Activated naive CD4-positive, alpha-beta T cell treated with anti-CD3 and anti-CD28 coated beads, Interleukin-2, amount 10 ng/mL, durations not matched to agents 7 days and 5 days (primary cell): ENCODE measurements at regions not wholly inside any gene's neighbourhood (a gene's known extent, or its start where the extent isn't known, plus 50 kb on each side); places are given as distances from the start of the nearest gene placed in this dataset.
"Not testable (repeated sequence)": the region's sequence is repeated elsewhere in the genome, so short reads cannot be mapped to it uniquely, and the experiment has no call there.

Source experiments
- CTCF ChIA-PET: fragments of 350-600 bp; sonication (Branson Sonifier 250); formaldehyde crosslinking; loops from one replicate; lab custom pipeline; 2021; ENCODE audit warnings: antibody characterized with exemption; lab: Charles Lee
- DNase-seq: peaks from one replicate; pipeline ENCODE4 v3.0.0-alpha.2; 2020
- H3K27ac Mint-ChIP-seq: one replicate; pipeline ENCODE4 v1.8.0; 2021; ENCODE audit warnings: mild to moderate bottlenecking, moderate library complexity, mixed read lengths
- H3K27me3 Mint-ChIP-seq: one replicate; pipeline ENCODE4 v1.8.0; 2021; ENCODE audit warnings: mild to moderate bottlenecking, mixed read lengths
- H3K36me3 Mint-ChIP-seq: one replicate; pipeline ENCODE4 v1.8.0; 2021; ENCODE audit warnings: mixed read lengths
- H3K4me1 Mint-ChIP-seq: one replicate; pipeline ENCODE4 v1.8.0; 2021; ENCODE audit warnings: mixed read lengths
- H3K4me3 Mint-ChIP-seq: one replicate; pipeline ENCODE4 v1.8.0; 2021; ENCODE audit warnings: mild to moderate bottlenecking, moderate library complexity, mixed read lengths
- H3K9me3 Mint-ChIP-seq: one replicate; pipeline ENCODE4 v1.8.0; 2021; ENCODE audit warnings: mixed read lengths

DNA sequence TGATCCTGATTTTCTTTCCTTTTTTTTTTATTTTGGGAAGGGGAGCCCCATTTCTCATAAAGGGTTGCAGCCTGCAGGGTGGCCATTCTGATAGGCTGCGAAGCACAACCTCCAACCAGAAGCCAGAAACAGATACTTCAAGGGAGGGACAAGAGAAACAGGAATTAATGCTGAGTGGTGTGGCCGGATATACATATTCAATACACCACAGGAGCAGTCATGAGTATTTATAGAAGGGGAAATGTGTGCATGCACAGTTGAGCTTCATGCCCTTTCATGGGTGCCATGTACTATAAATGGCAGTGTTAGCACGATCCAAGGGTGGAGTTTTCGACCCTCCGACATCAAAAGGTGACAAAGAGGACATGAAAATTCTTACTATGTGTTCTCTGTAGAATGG is 320.8 kb downstream of the CBLN1 start:
- no peak for DNase-seq
- CTCF ChIA-PET, result no interaction called here
- Mint-ChIP-seq H3K27me3 (no peaks in the 10 kb centered on the region), H3K36me3 (no peaks in the 10 kb centered on the region), H3K9me3 (peaks cover 2% of the 10 kb centered on the region), H3K4me3 (no peak overlapping the region), H3K27ac (no peak overlapping the region), H3K4me1 (no peaks in the 10 kb centered on the region)

DNA sequence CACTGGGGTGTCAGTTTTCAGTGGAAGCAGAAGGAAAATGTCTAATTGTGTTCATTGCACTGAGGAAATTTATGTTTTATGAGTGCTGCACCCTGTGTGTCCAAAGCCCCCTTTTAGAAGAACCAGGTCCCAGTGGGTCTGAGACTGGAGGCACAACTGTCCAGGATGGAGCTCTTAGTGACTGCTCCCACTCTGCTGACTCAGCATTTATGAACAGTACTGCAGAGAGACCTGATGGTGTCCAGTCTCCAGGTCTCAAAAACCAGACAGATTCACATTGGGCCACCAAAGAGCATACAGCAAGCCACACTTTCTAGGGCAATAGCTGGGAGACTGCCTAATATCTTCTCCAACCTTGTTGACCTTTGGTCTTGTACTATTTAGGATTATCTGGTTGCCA is 321.9 kb downstream of the CBLN1 start:
- Mint-ChIP-seq H3K4me3 (no peak overlapping the region), H3K4me1 (no peaks in the 10 kb centered on the region), H3K27ac (no peak overlapping the region), H3K27me3 (no peaks in the 10 kb centered on the region), H3K36me3 (no peaks in the 10 kb centered on the region), H3K9me3 (peaks cover 2% of the 10 kb centered on the region)
- no peak for DNase-seq
- CTCF ChIA-PET, result no interaction called here

- no peaks in the 10 kb centered on the region for H3K36me3 Mint-ChIP-seq
- CTCF ChIA-PET, result no interaction called here
- no peak overlapping the region for H3K4me3 Mint-ChIP-seq
- no peaks in the 10 kb centered on the region for H3K27me3 Mint-ChIP-seq
- H3K27ac Mint-ChIP-seq, result no peak overlapping the region
- no peaks in the 10 kb centered on the region for H3K4me1 Mint-ChIP-seq
- H3K9me3 Mint-ChIP-seq, result peaks cover 2% of the 10 kb centered on the region
- DNase-seq, result no peak
These were observed 322.4 kb downstream of the CBLN1 start for GRCh38 chr16:48959204-48959603.

DNA sequence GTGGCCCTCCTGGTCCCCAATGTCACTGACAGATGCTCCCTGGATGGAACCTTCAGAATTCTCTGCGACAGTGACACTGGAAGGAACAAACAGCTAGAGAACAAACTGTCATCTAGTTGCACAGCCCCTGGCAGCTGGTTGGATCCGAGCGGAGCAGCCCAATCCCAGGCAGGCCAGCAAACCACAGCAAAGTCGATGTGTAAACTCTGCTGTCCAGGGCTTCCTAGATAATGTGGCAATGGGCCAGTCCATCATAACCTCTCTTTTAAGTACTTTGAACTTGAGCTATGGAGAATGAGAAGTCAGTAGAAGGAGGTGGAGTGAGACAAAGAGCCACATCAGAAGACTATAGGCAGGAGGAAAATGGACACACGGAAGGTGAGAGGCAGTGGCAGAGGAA is 323.0 kb downstream of the CBLN1 start:
- Mint-ChIP-seq H3K27me3 (no peaks in the 10 kb centered on the region), H3K27ac (no peak overlapping the region), H3K36me3 (no peaks in the 10 kb centered on the region), H3K4me1 (no peaks in the 10 kb centered on the region), H3K9me3 (peaks cover 2% of the 10 kb centered on the region), H3K4me3 (no peak overlapping the region)
- no peak for DNase-seq
- CTCF ChIA-PET, result no interaction called here

GRCh38 chr16:48956620-48957019 is 325.0 kb downstream of the CBLN1 start:
- Mint-ChIP-seq H3K4me3 (no peak overlapping the region), H3K36me3 (no peaks in the 10 kb centered on the region), H3K27ac (no peak overlapping the region), H3K27me3 (no peaks in the 10 kb centered on the region), H3K9me3 (peaks cover 2% of the 10 kb centered on the region), H3K4me1 (no peaks in the 10 kb centered on the region)
- CTCF ChIA-PET, result no interaction called here
- DNase-seq, result no peak

DNA sequence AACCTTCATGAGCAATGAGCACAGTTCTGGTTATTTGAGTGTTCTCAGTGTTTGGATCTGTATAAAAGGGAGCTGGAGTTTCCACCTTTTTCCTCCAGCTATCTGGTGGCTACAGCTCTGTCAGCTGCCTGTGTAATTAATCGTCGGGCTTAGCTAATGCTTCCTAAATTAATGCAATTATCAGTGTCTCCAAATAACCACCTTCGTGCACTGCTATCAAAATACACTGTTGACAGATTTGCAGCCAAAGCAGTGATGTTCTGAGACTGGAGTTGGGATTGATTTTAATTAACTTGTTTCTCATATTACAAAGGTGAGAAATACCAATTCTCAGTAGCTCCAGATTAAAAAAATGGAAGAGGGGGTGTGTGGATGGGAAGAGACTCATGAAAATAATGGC is 325.8 kb downstream of the CBLN1 start:
- CTCF ChIA-PET, result no interaction called here
- Mint-ChIP-seq H3K36me3 (no peaks in the 10 kb centered on the region), H3K27me3 (no peaks in the 10 kb centered on the region), H3K9me3 (peaks cover 2% of the 10 kb centered on the region), H3K4me3 (no peak overlapping the region), H3K4me1 (no peaks in the 10 kb centered on the region), H3K27ac (no peak overlapping the region)
- DNase-seq, result no peak

- H3K36me3 Mint-ChIP-seq, DNase-seq, H3K4me1 Mint-ChIP-seq, CTCF ChIA-PET, H3K9me3 Mint-ChIP-seq, H3K27me3 Mint-ChIP-seq, H3K27ac Mint-ChIP-seq, H3K4me3 Mint-ChIP-seq: not testable (repeated sequence)
These were observed 330.0 kb downstream of the CBLN1 start for GRCh38 chr16:48951621-48952125.

DNA sequence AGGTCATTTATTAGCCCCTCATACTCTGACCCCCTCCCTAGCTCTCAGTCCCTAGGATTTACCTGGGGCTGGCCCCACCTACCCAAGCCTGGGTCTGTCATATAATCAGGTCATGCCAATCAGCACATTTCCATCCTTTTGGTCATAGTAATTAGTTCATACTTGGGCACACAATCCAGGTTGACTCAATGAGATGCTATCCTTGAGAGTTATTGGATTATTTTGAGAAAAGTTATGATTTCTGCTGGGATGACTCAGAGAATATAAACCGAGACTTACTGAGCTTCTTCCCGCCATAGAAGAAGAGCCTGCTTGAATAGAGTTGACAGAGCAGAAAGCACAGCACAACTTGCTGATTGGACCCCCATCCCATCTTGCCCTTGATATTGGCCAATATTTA is 331.5 kb downstream of the CBLN1 start:
- Mint-ChIP-seq H3K4me1 (no peaks in the 10 kb centered on the region), H3K27ac (no peak overlapping the region), H3K9me3 (peaks cover 9% of the 10 kb centered on the region), H3K4me3 (no peak overlapping the region), H3K27me3 (no peaks in the 10 kb centered on the region), H3K36me3 (no peaks in the 10 kb centered on the region)
- CTCF ChIA-PET, result no interaction called here
- no peak for DNase-seq

DNA sequence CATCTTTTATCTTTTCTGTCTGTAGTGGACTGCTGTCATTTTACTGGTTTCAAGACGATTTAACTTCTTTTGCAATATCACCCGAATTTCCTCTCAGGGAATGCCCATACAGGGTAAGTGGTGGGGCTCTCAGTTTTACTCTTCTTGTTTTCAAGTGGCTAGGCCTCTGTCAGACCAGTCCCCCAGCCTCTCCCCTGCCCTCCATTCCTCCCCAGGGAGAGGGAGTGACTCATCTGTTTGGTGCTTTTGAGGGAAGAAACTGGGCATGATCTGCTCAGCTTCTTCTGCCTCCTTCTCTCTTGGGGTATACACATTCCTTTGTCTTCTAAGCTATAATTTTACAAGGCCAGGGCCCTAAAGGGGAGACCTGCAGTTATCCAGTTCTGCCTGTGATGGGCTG is 332.0 kb downstream of the CBLN1 start:
- no peaks in the 10 kb centered on the region for H3K27me3 Mint-ChIP-seq
- H3K9me3 Mint-ChIP-seq, result peaks cover 9% of the 10 kb centered on the region
- CTCF ChIA-PET, result no interaction called here
- no peaks in the 10 kb centered on the region for H3K36me3 Mint-ChIP-seq
- DNase-seq, result no peak
- H3K27ac Mint-ChIP-seq, result no peak overlapping the region
- no peaks in the 10 kb centered on the region for H3K4me1 Mint-ChIP-seq
- H3K4me3 Mint-ChIP-seq, result no peak overlapping the region

- no peak for DNase-seq
- H3K27me3 Mint-ChIP-seq, result no peaks in the 10 kb centered on the region
- CTCF ChIA-PET, result no interaction called here
- H3K27ac Mint-ChIP-seq, result no peak overlapping the region
- no peaks in the 10 kb centered on the region for H3K36me3 Mint-ChIP-seq
- H3K9me3 Mint-ChIP-seq, result peaks cover 13% of the 10 kb centered on the region
- no peaks in the 10 kb centered on the region for H3K4me1 Mint-ChIP-seq
- no peak overlapping the region for H3K4me3 Mint-ChIP-seq
These were observed 332.7 kb downstream of the CBLN1 start for GRCh38 chr16:48948911-48949310.

DNA sequence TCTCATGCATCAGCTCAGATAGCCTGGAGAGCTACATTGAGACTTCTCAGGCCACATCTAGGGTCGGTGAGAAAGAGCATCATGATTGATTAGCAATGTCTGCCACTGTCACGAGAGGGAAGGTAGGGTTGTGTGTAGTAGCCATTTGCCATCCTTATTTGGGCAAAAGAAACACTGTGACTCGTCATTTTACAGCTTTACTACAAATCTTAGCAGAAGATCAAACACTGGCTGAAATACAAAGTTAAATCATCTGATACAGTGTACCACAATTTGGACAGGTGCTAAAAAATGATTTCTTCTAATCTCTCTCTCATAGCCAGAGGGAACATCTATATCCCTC is 334.3 kb downstream of the CBLN1 start:
- Mint-ChIP-seq H3K4me3 (no peak overlapping the region), H3K9me3 (peaks cover 15% of the 10 kb centered on the region), H3K27me3 (no peaks in the 10 kb centered on the region), H3K4me1 (no peaks in the 10 kb centered on the region), H3K27ac (no peak overlapping the region), H3K36me3 (no peaks in the 10 kb centered on the region)
- no peak for DNase-seq
- CTCF ChIA-PET, result no interaction called here

GRCh38 chr16:48946686-48947370 is 334.8 kb downstream of the CBLN1 start:
- CTCF ChIA-PET, result no interaction called here
- H3K4me3 Mint-ChIP-seq, result no peak overlapping the region
- H3K36me3 Mint-ChIP-seq, result no peaks in the 10 kb centered on the region
- no peak for DNase-seq
- H3K4me1 Mint-ChIP-seq, result no peaks in the 10 kb centered on the region
- H3K9me3 Mint-ChIP-seq, result peaks cover 15% of the 10 kb centered on the region
- no peak overlapping the region for H3K27ac Mint-ChIP-seq
- H3K27me3 Mint-ChIP-seq, result no peaks in the 10 kb centered on the region

DNA sequence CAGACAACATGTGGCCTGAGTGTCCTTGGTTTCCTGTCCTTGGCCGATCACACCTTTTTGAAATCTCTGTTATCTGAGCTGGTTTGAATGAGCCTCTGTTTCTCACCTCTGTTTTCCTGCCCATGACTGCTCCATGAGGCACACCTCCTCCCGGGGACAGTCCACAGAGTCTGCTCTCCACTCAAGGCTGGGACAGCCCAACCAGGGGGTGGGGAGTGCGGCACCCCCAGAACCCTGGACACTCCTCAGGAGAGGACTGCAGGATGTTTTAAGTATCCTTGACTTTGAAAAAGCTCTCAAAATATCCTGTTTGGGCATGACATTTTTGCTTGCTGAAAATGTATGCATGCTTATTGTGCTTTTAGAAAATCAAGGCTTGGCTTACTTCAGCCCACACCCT is 333.0 kb upstream of the N4BP1 start:
- no peak overlapping the region for H3K27ac Mint-ChIP-seq
- CTCF ChIA-PET, result no interaction called here
- DNase-seq, result no peak
- peaks cover 11% of the 10 kb centered on the region for H3K9me3 Mint-ChIP-seq
- H3K36me3 Mint-ChIP-seq, result no peaks in the 10 kb centered on the region
- no peak overlapping the region for H3K4me3 Mint-ChIP-seq
- H3K27me3 Mint-ChIP-seq, result no peaks in the 10 kb centered on the region
- no peaks in the 10 kb centered on the region for H3K4me1 Mint-ChIP-seq

DNA sequence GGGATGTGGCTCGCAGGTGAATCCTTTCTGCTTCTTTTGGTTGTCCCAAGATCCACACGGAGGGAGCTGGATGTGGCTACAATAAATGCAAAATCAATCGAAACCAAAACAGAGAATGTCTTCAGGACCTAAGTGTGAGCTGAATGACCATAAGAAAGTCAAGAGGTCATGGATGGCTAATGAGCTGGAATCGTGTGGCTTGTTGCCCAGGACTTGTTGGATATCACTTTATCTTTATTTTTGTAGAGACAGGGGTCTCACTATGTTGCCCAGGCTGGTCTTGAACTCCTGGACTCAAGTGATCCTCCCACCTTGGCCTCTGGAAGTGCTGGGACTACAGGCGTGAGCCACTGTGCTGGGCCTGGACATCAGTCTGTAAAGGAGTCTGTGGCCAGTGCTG is 326.8 kb upstream of the N4BP1 start:
- H3K9me3 Mint-ChIP-seq, result peaks cover 11% of the 10 kb centered on the region
- DNase-seq, result no peak
- CTCF ChIA-PET, result no interaction called here
- no peaks in the 10 kb centered on the region for H3K4me1 Mint-ChIP-seq
- H3K27ac Mint-ChIP-seq, result no peak overlapping the region
- H3K27me3 Mint-ChIP-seq, result no peaks in the 10 kb centered on the region
- no peaks in the 10 kb centered on the region for H3K36me3 Mint-ChIP-seq
- H3K4me3 Mint-ChIP-seq, result no peak overlapping the region

- H3K9me3 Mint-ChIP-seq, result peaks cover 9% of the 10 kb centered on the region
- no peak for DNase-seq
- no peak overlapping the region for H3K4me3 Mint-ChIP-seq
- CTCF ChIA-PET, result no interaction called here
- H3K4me1 Mint-ChIP-seq, result no peaks in the 10 kb centered on the region
- no peaks in the 10 kb centered on the region for H3K27me3 Mint-ChIP-seq
- H3K27ac Mint-ChIP-seq, result no peak overlapping the region
- H3K36me3 Mint-ChIP-seq, result no peaks in the 10 kb centered on the region
These were observed 322.4 kb upstream of the N4BP1 start for GRCh38 chr16:48932216-48932855.
